ENCODE measurements at regions not wholly inside any gene's neighbourhood (a gene's known extent, or its start where the extent isn't known, plus 50 kb on each side); places are given as distances from the start of the nearest gene placed in this dataset.

GRCh38 chr10:131003455-131003854 is 308.1 kb downstream of the TCERG1L start:
- no peak overlapping the region for H2AFZ ChIP-seq (ENCODE audit: low read length)
- no peaks in the 10 kb centered on the region for H3K27me3 ChIP-seq (ENCODE audit: insufficient read depth, low read length, poor library complexity, severe bottlenecking)
- TF ChIP-seq CTCF (conservative IDR thresholded peaks at IDR 0.05; ENCODE audit: low read length) (no peak), EZH2phosphoT487 (IDR thresholded peaks at IDR 0.05; ENCODE audit: borderline replicate concordance) (no peak)
- no peaks in the 10 kb centered on the region for H3K36me3 ChIP-seq (ENCODE audit: insufficient read depth, low read length)
- H4K20me1 ChIP-seq (ENCODE audit: insufficient read depth, low read length, poor library complexity, severe bottlenecking), result no peaks in the 10 kb centered on the region
- no peaks in the 10 kb centered on the region for H3K4me1 ChIP-seq (ENCODE audit: insufficient read depth, low read length, poor library complexity, severe bottlenecking)
- no peaks in the 10 kb centered on the region for H3F3A ChIP-seq (ENCODE audit: low read depth)
- no peak overlapping the region for H3K4me3 ChIP-seq (ENCODE audit: low read length, poor library complexity, severe bottlenecking)
- H3K79me2 ChIP-seq (ENCODE audit: insufficient read depth, low read length), result no peaks in the 10 kb centered on the region
- H3K9me2 ChIP-seq (replicated peaks; ENCODE audit: low read depth, low read length), result no peaks in the 10 kb centered on the region
- H3K9ac ChIP-seq (ENCODE audit: low read depth, low read length, poor library complexity, severe bottlenecking), result no peak overlapping the region
- H3K4me2 ChIP-seq (ENCODE audit: low read depth, low read length, poor library complexity, severe bottlenecking), result no peak overlapping the region
- H3K9me3 ChIP-seq (ENCODE audit: insufficient read depth, low read depth, low read length), result peaks cover 14% of the 10 kb centered on the region; the same call in 1 of the 2 replicates

- Histone ChIP-seq H3K9me2 (replicated peaks; ENCODE audit: low read depth, low read length) (no peaks in the 10 kb centered on the region), H2AFZ (ENCODE audit: low read length) (no peak overlapping the region)
Observed at GRCh38 chr10:131004276-131004675, 307.2 kb downstream of the TCERG1L start.

GRCh38 chr10:131006458-131007256 is 304.9 kb downstream of the TCERG1L start:
- H3K9me3 ChIP-seq (ENCODE audit: insufficient read depth, low read depth, low read length), result peaks cover 10% of the 10 kb centered on the region; the same call in 1 of the 2 replicates
- H3K27me3 ChIP-seq (ENCODE audit: insufficient read depth, low read length, poor library complexity, severe bottlenecking), result no peaks in the 10 kb centered on the region
- no peaks in the 10 kb centered on the region for H3K9me2 ChIP-seq (replicated peaks; ENCODE audit: low read depth, low read length)
- H3K36me3 ChIP-seq (ENCODE audit: insufficient read depth, low read length), result no peaks in the 10 kb centered on the region
- H3K4me2 ChIP-seq (ENCODE audit: low read depth, low read length, poor library complexity, severe bottlenecking), result no peak overlapping the region
- no peak overlapping the region for H3K4me3 ChIP-seq (ENCODE audit: low read length, poor library complexity, severe bottlenecking)
- no peak overlapping the region for H2AFZ ChIP-seq (ENCODE audit: low read length)
- no peaks in the 10 kb centered on the region for H4K20me1 ChIP-seq (ENCODE audit: insufficient read depth, low read length, poor library complexity, severe bottlenecking)
- H3K79me2 ChIP-seq (ENCODE audit: insufficient read depth, low read length), result no peaks in the 10 kb centered on the region
- no peaks in the 10 kb centered on the region for H3F3A ChIP-seq (ENCODE audit: low read depth)
- TF ChIP-seq CTCF (conservative IDR thresholded peaks at IDR 0.05; ENCODE audit: low read length), result no peak
- TF ChIP-seq EZH2phosphoT487 (IDR thresholded peaks at IDR 0.05; ENCODE audit: borderline replicate concordance), result no peak
- no peak overlapping the region for H3K9ac ChIP-seq (ENCODE audit: low read depth, low read length, poor library complexity, severe bottlenecking)
- H3K4me1 ChIP-seq (ENCODE audit: insufficient read depth, low read length, poor library complexity, severe bottlenecking), result no peaks in the 10 kb centered on the region

More at GRCh38 chr10:131004276-131004675, 307.2 kb downstream of the TCERG1L start:
- no peaks in the 10 kb centered on the region for H3K79me2 ChIP-seq (ENCODE audit: insufficient read depth, low read length)
- peaks cover 6% of the 10 kb centered on the region; the same call in 1 of the 2 replicates for H3K9me3 ChIP-seq (ENCODE audit: insufficient read depth, low read depth, low read length)
- no peak for TF ChIP-seq CTCF (conservative IDR thresholded peaks at IDR 0.05; ENCODE audit: low read length)
- TF ChIP-seq EZH2phosphoT487 (IDR thresholded peaks at IDR 0.05; ENCODE audit: borderline replicate concordance), result no peak
- H3K36me3 ChIP-seq (ENCODE audit: insufficient read depth, low read length), result no peaks in the 10 kb centered on the region
- H3K27me3 ChIP-seq (ENCODE audit: insufficient read depth, low read length, poor library complexity, severe bottlenecking), result no peaks in the 10 kb centered on the region
- no peaks in the 10 kb centered on the region for H3K4me1 ChIP-seq (ENCODE audit: insufficient read depth, low read length, poor library complexity, severe bottlenecking)
- no peak overlapping the region for H3K4me2 ChIP-seq (ENCODE audit: low read depth, low read length, poor library complexity, severe bottlenecking)
- no peaks in the 10 kb centered on the region for H4K20me1 ChIP-seq (ENCODE audit: insufficient read depth, low read length, poor library complexity, severe bottlenecking)
- no peak overlapping the region for H3K9ac ChIP-seq (ENCODE audit: low read depth, low read length, poor library complexity, severe bottlenecking)
- H3F3A ChIP-seq (ENCODE audit: low read depth), result no peaks in the 10 kb centered on the region
- no peak overlapping the region for H3K4me3 ChIP-seq (ENCODE audit: low read length, poor library complexity, severe bottlenecking)
